C4-2B (cell line): ENCODE measurements at regions not wholly inside any gene's neighbourhood (a gene's known extent, or its start where the extent isn't known, plus 50 kb on each side); places are given as distances from the start of the nearest gene placed in this dataset.

Source experiments
- H3K27ac ChIP-seq: fragments of 450-650 bp; 2 replicates; pipeline ENCODE4 v1.5.1; 2017
- ZFX ChIP-seq: fragments of 450-650 bp; IDR thresholded peaks from 2 replicates; pipeline ENCODE4 v1.6.1; 2017
- TF ChIP-seq, protein P1 (sequence below): fragments of 450-650 bp; conservative IDR thresholded peaks from 2 replicates; pipeline ENCODE4 v1.5.1; 2017; ENCODE audit warnings: mild to moderate bottlenecking

DNA sequence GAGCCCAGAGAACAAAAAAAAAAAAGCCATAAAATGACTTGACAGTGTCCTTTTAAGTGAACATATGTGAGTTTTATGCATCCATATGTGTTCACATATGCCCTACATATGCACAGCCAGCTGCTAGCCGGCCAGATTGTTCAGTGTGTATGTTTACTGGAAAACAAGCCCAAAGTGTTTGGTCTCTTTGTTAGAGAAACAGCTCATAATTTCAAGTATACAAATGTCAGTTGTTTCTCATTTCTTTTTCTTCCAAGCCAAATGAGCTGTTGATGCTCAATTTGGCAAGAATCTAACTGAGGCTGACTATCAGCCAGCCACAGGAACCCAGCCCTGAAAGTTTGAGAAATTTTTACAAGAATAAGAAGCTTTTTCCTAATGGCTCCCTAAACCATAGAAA is 60.8 kb upstream of the TSPAN8 start:
- no peak overlapping the region for H3K27ac ChIP-seq
- TF ChIP-seq ZFX = no peak
- TF ChIP-seq, protein P1, sequence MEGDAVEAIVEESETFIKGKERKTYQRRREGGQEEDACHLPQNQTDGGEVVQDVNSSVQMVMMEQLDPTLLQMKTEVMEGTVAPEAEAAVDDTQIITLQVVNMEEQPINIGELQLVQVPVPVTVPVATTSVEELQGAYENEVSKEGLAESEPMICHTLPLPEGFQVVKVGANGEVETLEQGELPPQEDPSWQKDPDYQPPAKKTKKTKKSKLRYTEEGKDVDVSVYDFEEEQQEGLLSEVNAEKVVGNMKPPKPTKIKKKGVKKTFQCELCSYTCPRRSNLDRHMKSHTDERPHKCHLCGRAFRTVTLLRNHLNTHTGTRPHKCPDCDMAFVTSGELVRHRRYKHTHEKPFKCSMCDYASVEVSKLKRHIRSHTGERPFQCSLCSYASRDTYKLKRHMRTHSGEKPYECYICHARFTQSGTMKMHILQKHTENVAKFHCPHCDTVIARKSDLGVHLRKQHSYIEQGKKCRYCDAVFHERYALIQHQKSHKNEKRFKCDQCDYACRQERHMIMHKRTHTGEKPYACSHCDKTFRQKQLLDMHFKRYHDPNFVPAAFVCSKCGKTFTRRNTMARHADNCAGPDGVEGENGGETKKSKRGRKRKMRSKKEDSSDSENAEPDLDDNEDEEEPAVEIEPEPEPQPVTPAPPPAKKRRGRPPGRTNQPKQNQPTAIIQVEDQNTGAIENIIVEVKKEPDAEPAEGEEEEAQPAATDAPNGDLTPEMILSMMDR = no peak

- no peak overlapping the region for H3K27ac ChIP-seq
- TF ChIP-seq ZFX = no peak
- TF ChIP-seq, protein P1 = peak; percentile 83
Observed at GRCh38 chr12:71216725-71217579, 59.2 kb upstream of the TSPAN8 start.

GRCh38 chr12:71214511-71215285 is 56.9 kb upstream of the TSPAN8 start:
- TF ChIP-seq, protein P1 = no peak
- TF ChIP-seq ZFX = no peak
- no peak overlapping the region for H3K27ac ChIP-seq

DNA sequence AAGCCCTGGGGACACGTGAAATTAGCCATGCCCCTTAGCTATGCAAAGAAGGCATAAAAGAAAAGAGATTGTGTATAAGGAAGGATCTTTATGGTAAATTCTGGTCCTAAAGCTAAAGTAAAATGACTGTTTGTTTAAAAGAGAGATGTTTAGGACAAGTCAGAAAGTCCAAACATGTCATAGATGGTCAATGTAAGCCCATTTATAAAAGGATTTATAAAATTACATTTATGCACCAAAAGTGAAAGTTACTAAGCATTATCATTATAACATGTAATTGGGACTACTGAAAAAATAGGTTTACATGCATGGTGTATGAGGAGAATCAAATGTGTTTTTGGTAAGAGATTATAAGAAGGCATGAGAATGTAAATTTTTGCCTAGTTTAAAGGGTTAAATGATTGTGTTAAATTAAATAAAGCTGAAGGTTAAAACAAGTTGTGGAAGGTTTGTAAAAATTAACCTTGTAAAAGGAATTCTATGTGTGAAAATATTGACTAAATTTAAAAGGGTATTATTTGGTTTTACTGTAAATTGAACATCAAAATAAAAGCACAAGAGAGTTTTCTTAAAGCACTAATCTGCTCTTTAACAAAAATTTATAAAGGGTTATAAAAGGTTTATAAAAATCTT is 50.4 kb upstream of the TSPAN8 start:
- no peak for TF ChIP-seq ZFX
- TF ChIP-seq, protein P1 = no peak
- no peak overlapping the region for H3K27ac ChIP-seq
